DMS114 treated with DMSO at 0.1 percent for 48 hours (cell line): ENCODE measurements at regions not wholly inside any gene's neighbourhood (a gene's known extent, or its start where the extent isn't known, plus 50 kb on each side); places are given as distances from the start of the nearest gene placed in this dataset.
"Not testable (repeated sequence)": the region's sequence is repeated elsewhere in the genome, so short reads cannot be mapped to it uniquely, and the experiment has no call there.

Source experiments
- DNase-seq: peaks from one replicate; lab custom pipeline; 2025; ENCODE audit not compliant: unreplicated experiment; lab: John Stamatoyannopoulos, UW

DNA sequence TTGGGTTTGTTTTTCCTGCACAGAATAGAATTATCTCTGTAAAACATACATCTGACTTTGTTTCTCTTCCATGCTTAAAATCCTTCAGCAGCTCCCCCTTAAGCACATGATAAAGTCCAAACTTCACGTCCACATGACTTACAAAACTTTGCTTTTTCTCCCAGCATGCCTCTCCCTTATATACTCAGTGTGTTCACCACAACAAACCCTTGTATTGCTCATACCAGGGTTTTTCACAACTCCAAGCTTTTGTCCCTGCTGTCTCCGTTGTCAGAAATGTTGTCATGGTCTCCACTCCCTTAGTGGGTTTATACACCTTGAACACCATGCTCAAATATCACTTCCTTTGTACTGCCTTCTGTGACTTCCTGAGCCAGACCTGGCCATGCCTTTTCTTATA is 91.1 kb upstream of the MITF start:
- DNase-seq, result no peak

DNA sequence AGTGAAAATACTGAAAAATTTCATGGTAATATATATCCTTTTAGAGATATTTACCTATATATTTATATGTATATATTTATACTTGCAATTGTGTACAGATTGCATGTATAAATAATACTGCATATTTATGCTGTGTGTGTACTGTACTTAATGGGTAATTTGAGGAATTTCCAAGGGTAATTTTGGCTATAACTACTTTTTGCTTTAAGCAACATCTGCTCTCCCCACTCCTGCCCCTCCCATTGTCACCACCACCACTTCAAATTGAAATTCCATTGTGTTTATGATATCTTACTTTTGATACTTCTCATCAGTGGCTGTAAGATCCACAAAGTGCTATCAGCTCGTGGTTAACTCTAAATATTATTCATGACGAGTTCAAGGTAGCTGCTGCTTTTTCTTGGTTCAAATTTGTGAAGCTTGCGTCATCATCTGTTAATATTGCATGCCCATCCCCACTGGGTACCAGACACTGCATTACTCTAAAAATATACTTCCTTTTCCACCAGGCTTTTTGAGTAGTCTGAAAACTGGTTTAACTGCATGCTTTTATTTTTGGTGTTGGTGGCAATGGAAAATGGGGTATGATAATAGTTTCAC is 91.7 kb upstream of the MITF start:
- no peak for DNase-seq

DNA sequence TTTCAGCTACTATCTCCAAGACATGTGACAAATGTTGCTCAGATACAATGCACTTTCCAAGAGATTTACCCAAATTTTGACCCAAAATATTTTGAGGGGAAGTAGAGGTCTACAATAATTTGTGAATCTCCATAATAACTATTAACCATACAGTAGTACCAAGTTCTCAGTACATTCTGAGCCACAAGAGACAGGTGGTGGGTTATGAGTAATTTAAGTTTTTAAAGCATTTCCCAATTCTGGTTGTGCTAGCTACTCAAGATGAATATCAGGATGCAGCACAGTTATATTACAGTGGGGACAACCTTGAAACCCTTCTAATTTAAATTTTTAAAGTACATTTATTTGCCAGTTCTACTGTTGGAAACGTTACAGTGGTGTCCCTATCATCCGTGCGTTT is 92.2 kb upstream of the MITF start:
- no peak for DNase-seq

DNA sequence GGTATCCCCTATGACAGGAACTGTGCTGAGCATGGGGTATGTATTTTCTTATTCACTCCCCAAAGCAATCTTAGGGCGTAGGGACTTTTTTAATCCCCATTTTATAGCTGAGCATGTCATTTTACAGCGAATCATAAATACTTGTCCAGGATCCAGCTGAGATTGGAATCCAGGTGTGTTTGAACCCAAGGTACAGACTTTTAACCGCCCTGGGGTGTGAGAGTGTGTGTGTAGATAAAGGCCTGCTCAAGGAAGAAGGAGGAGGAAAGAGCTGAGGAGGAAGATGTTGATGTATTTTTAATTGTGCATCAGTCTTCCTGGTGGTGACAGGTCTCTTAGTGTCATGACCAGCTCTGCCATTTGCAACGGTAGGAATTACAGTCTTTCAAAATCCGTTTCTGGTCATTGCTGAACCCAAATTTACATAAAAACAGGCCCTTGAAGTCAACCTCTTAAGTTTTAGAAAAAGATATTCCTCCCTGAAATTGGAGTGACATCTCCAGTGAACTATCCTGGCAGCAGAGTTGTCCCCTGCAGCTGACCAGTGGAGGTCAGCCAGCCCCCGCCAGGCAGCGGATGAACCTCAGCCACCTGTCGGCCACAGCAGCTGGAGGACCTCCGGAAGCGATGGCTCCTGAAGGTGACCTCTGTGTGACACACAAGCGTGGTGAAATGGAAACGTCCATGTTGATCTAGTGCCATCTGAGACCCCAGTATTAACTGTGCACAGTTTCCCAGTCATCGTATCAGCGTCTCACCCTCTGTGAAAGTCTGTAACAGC is 92.8 kb upstream of the MITF start:
- no peak for DNase-seq

DNA sequence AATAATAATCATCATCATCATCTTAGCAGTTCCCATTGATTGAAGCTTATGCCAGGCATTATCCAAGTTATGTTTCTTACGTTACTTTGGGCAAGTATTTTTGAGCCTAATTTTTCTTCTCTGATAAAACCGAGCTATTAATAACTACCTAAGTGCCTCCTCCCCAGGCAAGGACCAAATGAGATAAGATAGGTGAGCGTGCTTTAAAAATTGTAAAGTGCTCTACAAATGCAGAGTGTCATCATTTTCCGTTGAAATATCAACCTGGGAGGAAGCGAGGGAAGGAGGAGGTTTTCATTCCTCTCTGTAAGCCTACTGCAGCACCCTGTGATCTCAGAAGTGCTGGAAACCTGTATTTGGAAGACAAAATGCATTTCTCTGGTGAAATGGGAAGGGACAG is 96.7 kb upstream of the MITF start:
- no peak for DNase-seq

DNA sequence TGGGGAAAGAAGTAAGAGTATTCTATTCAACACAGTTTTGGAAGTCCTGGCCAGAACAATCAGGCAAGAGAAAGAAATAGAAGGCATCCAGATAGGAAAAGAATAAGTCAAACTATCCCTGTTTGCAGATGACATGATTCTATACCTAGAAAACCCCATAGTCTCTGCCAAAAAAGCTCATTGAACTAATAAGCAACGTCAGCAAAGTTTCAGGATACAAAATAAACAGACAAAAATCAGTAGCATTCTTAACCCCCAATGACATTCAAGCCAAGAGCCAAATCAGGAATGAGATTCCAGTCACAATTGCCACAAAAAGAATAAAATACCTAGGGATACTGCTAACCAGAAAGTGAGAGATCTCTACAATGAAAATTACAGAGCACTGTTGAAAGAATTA is 99.4 kb upstream of the MITF start:
- DNase-seq, result no peak

DNA sequence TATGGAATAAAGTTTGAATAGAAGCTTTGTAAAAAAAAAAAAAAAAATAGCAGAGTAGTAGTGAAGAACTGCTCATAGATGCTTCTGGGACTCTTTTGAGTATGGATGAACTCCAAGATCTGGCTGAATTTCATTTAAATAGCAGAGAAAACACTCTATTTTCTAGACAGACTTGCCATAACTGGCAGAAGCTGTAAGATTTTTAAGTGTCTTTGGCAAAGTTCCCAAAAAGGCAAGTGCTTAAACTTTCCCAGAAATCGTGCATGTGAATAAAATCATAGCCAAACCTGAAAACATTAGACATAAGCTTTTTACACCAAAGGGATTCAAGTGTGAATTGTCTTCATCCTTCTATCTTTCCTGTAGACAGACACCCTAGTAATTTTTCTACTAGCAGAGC is 110.3 kb upstream of the MITF start:
- no peak for DNase-seq

DNA sequence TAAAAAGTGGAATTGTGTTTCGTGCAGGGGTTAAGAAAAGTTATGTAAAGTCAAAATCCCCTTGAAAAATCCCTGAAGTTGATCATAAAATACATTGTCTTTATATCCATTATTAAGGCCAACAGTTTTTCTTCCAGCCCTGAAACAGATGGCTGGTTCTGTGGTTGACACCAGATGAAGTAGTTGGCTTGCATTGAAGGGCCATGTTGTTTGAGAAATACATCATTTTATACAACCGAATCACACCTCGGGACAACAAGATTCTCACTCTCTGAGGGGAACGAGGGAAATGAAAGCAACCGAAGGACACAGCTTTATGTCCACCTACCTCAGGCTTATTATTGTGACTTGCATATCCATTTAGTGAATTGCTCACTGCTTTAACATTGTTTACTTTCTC is 126.0 kb upstream of the MITF start:
- no peak for DNase-seq

DNA sequence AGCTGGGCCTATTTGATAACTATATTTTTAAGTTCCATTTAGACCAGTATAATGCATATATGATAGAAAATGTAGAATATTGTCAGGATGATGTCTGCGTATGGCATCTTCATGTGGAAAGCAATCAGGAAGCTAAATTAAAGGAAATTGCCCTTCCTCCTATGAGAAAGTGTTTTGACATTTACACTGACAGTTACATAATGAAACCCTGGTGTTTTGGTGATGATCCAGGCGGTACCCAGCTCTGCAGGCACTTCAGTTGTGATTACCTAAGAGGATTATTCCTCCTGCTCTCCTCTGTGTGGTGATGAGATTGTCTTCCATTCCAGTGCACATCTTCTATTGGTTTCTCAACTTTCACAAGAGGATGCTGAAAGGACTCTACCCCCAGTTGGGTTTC is 126.5 kb upstream of the MITF start:
- no peak for DNase-seq

DNA sequence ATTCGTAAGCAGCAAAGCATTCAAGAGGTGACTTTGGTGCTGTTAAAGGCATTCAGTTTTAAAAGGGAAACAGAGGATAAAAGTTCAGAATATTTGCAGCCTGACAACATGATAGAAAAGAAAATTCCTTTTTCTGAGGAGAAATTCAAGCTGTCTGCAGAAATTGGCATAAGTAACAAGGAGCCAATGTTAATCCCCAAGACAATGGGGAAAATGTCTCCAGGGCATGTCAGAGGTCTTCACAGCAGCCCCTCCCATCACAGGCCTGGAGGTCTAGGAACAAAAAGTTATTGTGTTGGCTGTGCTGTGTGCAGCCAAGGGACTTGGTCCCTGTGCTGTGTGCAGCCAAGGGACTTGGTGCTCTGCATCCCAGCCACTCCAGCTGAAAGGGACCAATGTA is 129.7 kb upstream of the MITF start:
- DNase-seq, result not testable (repeated sequence)

DNA sequence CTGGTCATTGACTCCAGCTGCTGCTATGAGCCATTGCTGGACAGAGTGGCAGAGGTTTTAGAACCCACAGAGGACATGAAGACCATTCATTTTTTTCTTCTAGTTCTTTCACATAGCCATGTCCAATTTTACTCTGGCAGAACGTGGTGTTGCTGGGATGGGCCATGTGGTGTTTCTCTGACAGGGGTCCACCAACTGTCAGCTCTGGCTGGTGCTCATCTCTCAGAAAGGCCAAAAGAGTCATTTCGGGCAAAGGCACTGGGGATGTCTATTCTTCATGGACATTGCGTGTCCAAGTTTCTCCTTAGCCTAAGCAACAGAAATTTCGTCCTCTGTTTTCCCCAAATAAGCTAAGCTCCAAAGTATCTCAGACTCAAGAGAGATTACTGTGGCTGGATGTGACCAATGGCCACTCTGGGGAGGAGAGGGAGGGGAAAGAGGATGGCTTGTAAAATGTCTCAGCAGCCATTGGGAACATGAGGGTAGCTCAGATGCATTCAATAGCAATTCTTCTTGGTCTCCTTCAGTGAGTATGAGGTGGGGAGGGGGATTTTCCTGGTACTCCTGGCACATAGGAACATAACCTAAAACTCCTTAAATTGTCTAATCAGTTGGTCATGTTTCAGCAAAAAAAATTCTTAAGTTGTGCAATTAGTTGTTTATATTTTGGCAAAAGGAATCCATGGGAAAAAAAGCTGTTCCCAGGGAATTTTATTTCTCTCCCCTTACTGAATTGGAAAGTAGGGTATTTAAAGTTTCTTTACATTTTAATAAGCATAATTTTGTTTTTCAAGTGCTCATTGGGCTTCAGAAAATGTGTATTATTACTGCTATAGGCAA is 131.6 kb upstream of the MITF start:
- no peak for DNase-seq

DNA sequence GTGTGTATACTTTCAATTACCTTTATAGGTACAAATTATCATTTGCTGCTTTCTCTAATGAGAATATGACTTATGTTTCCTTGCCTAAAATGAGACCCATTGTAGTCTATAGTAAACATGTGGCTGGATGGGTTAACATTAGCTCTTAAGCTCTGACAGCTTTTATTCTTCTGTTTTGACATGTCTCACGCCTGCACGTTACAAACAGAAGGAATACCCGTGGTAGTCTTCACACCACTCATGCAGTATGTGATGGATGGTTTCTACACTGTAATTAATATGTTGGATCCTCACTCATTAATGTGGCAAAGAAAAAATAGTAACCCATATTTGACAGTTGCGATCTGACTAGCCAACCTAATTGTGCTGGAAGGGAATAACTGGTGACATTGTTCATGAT is 133.4 kb upstream of the MITF start:
- DNase-seq, result no peak

DNA sequence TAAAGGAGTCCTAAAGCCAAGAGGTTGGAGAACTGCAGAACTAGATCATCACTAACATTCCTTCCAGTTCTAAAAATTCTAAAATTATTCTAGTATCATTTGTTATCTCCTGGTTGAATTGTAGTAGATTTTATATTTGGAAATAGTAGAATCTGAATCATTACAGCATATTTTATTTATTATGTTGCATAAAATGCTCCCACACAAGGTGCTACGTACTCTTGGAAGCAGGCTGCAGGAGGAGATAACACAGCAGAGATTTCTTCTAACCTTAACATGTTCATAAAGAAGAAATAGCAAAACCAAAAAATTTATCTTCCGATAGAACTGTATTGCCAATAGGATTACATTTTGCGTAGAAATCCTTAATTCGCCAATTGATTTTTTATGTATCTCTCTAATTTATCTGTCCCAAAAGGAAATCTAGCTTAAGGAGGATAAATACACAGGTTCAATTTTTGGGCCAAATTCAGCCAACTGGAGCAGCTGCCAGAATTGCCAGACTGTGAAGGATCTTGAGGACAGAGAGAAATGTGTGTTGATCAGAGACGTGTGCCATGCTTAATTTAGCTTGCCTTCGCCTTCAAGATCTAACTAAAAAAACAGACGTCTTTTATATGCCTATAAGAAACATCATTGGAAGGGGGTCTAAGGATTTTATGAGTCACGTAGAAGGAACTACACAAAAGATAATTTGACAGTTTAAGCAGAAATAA is 134.4 kb upstream of the MITF start:
- DNase-seq, result no peak

DNA sequence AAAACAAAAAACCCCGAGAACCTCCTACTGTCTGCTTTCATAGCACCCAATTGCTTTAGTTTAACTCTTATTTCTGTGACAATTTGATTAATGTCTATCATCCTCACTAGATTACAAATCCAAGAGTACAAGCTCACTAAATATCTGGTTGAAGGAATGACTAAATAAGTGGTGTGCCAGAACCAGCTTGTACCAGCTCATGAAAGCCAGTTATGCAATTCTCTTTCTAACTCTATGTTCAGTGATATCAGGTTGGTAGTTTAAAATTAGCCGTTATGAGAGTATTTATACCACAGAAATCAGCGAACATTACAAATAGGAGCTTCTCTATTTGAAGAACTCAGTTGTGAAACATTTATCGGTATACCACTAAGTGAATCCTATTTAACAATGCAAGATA is 137.2 kb upstream of the MITF start:
- DNase-seq, result no peak

DNA sequence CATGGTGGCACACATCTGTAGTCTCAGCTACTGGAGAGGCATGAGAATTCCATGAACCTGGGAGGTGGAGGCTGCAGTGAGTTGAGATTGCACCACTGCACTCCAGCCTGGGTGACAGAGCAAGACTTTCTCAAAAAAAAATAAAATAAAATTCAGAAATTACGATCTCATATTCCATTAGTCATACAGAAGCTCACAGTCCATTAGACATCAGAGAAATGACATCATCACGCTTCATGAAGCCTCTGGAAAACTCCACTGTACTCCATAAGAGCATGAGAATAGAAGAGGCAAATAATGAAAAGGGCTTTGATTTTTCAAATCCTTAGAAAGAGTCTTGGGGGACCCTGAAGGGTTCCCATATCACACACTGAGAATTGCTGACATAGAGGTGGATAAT is 145.0 kb upstream of the MITF start:
- DNase-seq, result no peak

DNA sequence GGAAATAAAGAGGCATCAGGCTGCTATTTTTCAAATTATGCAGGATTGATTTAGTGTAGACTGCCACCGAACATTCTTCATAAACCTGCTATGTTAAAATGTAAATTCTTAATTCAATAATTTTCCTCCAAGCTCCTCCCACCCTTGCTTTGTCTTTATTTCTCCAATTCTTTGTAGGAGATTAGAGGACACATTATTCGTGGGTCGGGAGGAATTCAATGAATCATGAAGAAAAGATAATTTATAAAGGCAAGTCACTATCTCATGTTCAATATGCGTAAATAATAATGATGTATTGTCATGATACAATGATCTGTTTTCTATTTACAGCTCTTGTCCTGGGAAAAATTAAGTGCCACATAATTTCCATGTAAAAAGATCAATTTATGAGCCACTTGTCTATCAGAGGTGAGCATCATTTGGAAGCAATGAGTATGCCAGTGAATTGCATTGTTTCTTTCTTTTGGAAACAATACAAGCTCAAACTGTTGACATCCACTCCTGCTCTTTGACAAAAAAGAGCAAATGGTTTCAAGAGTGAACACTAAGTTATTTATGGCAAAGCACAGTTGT is 148.0 kb upstream of the MITF start:
- DNase-seq, result no peak

DNA sequence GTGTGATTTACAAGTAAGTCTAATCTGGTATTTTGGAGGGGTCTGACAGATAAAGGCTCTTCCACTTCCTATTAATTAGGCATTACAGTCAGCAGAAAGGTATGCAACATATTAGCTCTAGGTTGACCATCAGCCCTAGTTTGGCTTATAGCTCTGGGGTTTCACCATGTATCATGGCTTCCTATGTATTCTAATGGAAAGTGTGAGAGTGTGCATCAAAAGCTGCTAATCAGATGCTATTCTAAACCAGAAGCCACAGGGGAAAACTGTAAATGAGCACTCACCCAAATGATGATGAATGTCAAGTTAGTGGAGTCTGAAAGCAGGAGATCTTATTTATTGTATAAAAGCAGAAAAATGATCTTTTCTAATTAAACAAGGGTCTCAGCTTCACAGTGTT is 149.2 kb upstream of the MITF start:
- DNase-seq, result no peak

DNA sequence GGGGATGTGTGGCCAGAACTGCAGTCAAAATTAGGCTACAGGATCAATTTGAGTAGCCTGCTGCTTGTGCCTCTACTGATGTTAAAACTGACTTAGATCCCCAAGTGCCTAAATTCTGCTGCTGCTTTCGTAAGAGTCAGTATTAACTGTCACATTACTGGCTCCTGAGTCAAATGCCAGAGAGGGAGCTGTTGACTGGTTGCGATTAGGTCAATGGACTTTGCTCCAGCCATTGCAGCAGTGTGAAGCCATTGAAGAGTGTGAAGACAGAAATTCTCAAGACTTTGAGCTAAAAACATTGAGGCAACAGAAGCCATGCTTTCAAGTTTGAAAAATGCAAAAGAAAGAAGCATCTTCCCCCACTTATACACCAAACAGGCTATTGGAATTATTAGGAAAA is 151.1 kb upstream of the MITF start:
- DNase-seq, result no peak

DNA sequence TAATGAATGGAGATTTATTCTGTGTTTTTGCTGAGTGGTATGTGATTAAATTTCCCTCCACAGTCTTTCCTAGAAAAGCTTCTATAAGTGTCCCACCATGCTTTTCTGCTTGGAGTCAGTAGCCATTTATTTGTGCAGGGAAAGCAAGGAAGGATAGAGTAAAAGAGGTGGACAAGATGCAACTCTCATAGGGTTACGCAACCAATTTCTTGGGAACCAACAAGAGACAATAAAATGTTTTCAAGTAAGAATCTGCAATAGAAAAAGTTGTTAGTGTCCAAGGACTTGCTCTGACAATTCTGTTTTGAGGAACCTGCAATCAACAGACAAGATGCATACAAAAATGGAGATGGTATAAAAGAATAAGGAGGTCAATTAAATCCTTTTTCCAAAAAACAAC is 153.8 kb upstream of the MITF start:
- no peak for DNase-seq

DNA sequence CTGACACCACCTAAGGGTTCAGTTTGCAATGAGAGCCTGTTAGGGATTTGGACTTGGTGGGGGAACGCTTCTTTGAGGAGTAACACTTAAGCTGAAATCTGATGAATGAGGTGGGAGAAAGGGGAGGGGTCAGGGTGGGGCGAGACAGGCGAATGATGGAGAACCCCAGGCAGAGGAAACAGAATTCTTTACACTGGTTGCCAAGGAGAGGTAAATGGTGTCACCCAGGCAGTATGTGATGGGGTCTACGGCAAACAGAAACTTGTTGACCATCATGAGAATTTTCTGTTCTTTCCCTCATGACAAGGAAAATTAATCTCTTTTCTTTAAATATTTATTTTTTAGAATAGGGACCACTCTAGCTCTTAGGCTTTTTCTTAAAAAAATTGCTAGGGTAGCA is 157.2 kb upstream of the MITF start:
- no peak for DNase-seq

DNA sequence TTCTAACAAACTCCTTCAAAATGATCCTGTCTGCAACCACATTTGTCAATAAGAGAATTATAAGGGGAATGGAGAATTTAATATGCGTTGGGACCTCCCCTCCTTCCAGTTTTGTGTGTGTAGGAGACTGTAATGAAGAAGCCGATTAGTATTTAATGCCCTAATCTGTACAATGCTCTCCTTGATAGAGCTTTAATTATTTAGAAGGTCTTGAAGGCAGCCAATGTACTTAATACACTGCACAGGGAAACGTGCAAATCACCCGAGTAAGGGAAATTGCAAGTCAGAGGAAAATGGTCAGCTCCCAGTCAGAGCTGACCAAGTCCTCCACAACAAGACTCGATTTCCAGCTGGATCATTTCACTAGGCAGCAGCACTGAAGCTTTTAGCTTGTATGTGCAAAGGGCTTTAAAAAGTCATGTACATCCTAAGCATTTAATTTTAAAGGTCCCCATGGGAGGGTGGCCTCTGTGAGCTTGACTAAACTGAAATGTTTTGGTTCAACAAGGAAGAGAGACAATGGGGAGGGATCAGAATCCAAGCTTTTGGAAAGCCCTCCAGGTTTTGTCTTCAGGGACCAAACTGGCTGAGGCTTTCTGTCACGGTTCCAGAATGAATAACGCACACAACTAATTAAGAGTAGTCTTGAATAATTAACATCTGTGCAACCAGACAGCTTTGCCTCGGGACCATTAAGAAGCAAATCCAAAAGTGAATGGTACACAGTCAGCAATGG is 159.8 kb upstream of the MITF start:
- DNase-seq, result no peak
